ENCODE measurements at regions not wholly inside any gene's neighbourhood (a gene's known extent, or its start where the extent isn't known, plus 50 kb on each side); places are given as distances from the start of the nearest gene placed in this dataset.

GRCh38 chr12:5248230-5248629 lies 183.7 kb upstream of the NTF3 start:
- DNase-seq (no peak), ATAC-seq (ENCODE audit: poor library complexity) (no peak)
- Mint-ChIP-seq H3K4me3 (no peak overlapping the region), H3K36me3 (ENCODE audit: low read depth) (no peaks in the 10 kb centered on the region), H3K27ac (no peak overlapping the region), H3K9me3 (no peaks in the 10 kb centered on the region), H3K27me3 (no peaks in the 10 kb centered on the region), H3K4me1 (ENCODE audit: low read depth) (no peaks in the 10 kb centered on the region)
- Histone ChIP-seq H3K4me3 (ENCODE audit: low read length) (no peak overlapping the region), H3K9me3 (ENCODE audit: control insufficient read depth in 1 of 2, insufficient read depth in 1 of 2, low read length in 2 of 2) (no peaks in the 10 kb centered on the region), H3K4me1 (ENCODE audit: insufficient read depth, low read length) (no peaks in the 10 kb centered on the region), H3K27me3 (ENCODE audit: control insufficient read depth in 1 of 2, insufficient read depth in 2 of 2, low read length in 2 of 2) (no peaks in the 10 kb centered on the region), H3K36me3 (ENCODE audit: insufficient read depth, low read length) (no peaks in the 10 kb centered on the region), H3K27ac (ENCODE audit: low read depth in 1 of 2, low read length in 2 of 2) (no peak overlapping the region)
- ChIA-PET CTCF (no interaction called here), POLR2A (no interaction called here)
- TF ChIP-seq CTCF (IDR thresholded peaks at IDR 0.05), result no peak
- intact Hi-C loops (cut with DNase I, micrococcal nuclease), result no loop called here

- Mint-ChIP-seq H3K4me3 (no peak overlapping the region), H3K9me3 (no peaks in the 10 kb centered on the region), H3K27ac (no peak overlapping the region), H3K4me1 (ENCODE audit: low read depth) (no peaks in the 10 kb centered on the region), H3K27me3 (no peaks in the 10 kb centered on the region), H3K36me3 (ENCODE audit: low read depth) (no peaks in the 10 kb centered on the region)
- Histone ChIP-seq H3K27ac (ENCODE audit: low read depth in 1 of 2, low read length in 2 of 2) (no peak overlapping the region), H3K4me3 (ENCODE audit: low read length) (no peak overlapping the region), H3K4me1 (ENCODE audit: insufficient read depth, low read length) (no peaks in the 10 kb centered on the region), H3K36me3 (ENCODE audit: insufficient read depth, low read length) (no peaks in the 10 kb centered on the region), H3K27me3 (ENCODE audit: control insufficient read depth in 1 of 2, insufficient read depth in 2 of 2, low read length in 2 of 2) (no peaks in the 10 kb centered on the region), H3K9me3 (ENCODE audit: control insufficient read depth in 1 of 2, insufficient read depth in 1 of 2, low read length in 2 of 2) (no peaks in the 10 kb centered on the region)
- POLR2A ChIA-PET, result no interaction called here
- DNase-seq, result no peak
- no peak for ATAC-seq (ENCODE audit: poor library complexity)
- intact Hi-C loops (cut with DNase I, micrococcal nuclease), result no loop called here
- TF ChIP-seq CTCF (IDR thresholded peaks at IDR 0.05), result no peak
- CTCF ChIA-PET, result no interaction called here
Measured at GRCh38 chr12:5248999-5249526, 182.8 kb upstream of the NTF3 start.

GRCh38 chr12:5251092-5251491 lies 180.8 kb upstream of the NTF3 start:
- Mint-ChIP-seq H3K4me1 (ENCODE audit: low read depth) (no peaks in the 10 kb centered on the region), H3K9me3 (no peaks in the 10 kb centered on the region), H3K27ac (no peak overlapping the region), H3K36me3 (ENCODE audit: low read depth) (no peaks in the 10 kb centered on the region), H3K4me3 (no peak overlapping the region), H3K27me3 (no peaks in the 10 kb centered on the region)
- H3K4me3 ChIP-seq (ENCODE audit: low read length), result no peak overlapping the region
- no peak overlapping the region for H3K27ac ChIP-seq (ENCODE audit: low read depth in 1 of 2, low read length in 2 of 2)
- peaks cover 0 to 4% of the 10 kb centered on the region in 2 experiments for H3K27me3 ChIP-seq (ENCODE audit: control insufficient read depth in 1 of 2, insufficient read depth in 2 of 2, low read length in 2 of 2)
- ChIA-PET CTCF (interaction anchor here (0.6 kb wide), 1 partner anchor 14 kb away, joined by 3 read pairs; no protein-coding TSS in a partner anchor), POLR2A (no interaction called here)
- H3K9me3 ChIP-seq (ENCODE audit: control insufficient read depth in 1 of 2, insufficient read depth in 1 of 2, low read length in 2 of 2), result no peaks in the 10 kb centered on the region
- no peak for ATAC-seq (ENCODE audit: poor library complexity)
- no peaks in the 10 kb centered on the region for H3K36me3 ChIP-seq (ENCODE audit: insufficient read depth, low read length)
- TF ChIP-seq CTCF (IDR thresholded peaks at IDR 0.05), result no peak
- intact Hi-C loops (cut with DNase I, micrococcal nuclease), result no loop called here
- no peaks in the 10 kb centered on the region for H3K4me1 ChIP-seq (ENCODE audit: insufficient read depth, low read length)
- DNase-seq, result no peak

All from CD4-positive, alpha-beta T cell (primary cell).